SHP77 (cell line): ENCODE measurements at regions not wholly inside any gene's neighbourhood (a gene's known extent, or its start where the extent isn't known, plus 50 kb on each side); places are given as distances from the start of the nearest gene placed in this dataset.
"Not testable (repeated sequence)": the region's sequence is repeated elsewhere in the genome, so short reads cannot be mapped to it uniquely, and the experiment has no call there.

Experiments used
- DNase-seq, 2 experiments: peaks; one replicate each; lab custom pipeline; 2025; lab: John Stamatoyannopoulos, UW

DNA sequence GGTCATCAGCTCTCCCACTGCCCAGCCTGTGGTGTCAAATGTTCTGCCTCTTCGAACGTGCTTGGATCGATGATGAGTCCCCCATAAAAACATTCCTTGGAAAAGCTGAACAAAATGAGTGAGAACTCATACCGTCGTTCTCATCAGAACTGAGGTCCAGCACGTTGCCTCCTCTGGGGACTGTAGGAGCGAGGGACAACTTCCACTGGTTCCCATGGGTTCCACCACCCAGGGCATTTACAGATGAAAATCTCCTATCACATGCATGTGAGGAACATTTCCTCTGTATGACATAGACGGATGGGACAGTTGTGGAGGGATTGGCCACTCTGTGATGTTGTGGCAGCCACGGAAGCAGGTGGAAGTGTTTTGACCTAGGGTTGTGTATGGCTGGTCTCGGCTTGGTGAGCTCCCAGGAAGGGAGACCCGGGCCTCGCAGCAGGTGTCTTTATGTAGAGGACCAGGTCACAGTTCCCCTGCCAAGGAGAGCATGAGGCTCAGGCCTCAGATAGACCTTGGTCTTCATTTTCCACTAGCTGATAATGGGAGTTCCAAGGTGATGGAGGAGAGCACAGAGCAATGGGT lies 113.0 kb downstream of the SNRPN start:
- DNase-seq = no peak

DNA sequence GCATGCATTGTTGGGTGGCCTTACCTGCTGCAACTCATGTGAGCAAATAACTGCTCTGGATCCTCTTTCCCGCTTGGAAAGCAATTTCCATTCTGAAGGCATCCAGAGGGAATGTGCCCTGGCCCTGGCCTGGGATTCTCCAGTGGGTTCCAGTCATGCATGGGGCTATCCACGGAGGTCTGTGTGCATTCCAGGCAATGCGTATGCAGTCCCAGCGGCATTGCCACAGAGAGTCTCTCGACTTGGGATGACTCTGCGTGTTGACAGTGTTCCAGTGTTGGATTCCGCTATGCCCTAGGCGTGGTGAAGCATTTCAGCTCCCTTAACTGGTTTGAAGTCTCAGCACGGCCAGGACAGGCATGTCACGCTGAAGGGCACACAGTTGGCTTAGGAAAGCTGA lies 113.9 kb downstream of the SNRPN start:
- DNase-seq = no peak

DNA sequence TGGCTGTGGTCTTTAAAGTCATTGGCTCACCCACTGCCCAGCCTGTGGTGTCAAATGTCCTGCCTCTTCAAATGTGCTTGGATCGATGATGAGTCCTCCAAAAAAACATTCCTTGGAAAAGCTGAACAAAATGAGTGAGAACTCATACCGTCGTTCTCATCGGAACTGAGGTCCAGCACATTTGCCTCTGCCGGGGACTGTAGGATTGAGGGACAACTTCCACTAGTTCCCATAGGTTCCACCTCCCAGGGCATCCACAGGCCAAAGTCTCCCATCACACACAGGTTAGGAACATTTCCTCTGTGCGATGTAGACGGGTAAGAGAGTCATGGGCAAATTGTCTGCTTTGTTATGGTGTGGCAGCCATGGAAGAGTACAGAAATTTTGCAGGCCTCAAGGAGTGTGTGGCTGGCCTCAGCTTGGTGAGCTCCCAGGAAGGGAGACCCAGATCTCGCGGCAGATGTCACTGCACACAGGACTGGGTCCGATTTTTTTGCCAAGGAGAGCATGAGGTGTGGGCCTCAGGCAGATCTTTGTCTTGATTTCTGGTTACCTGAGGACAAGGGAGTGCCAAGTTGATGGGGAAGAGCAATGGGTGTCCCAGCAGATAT lies 115.7 kb downstream of the SNRPN start:
- no peak for DNase-seq

DNA sequence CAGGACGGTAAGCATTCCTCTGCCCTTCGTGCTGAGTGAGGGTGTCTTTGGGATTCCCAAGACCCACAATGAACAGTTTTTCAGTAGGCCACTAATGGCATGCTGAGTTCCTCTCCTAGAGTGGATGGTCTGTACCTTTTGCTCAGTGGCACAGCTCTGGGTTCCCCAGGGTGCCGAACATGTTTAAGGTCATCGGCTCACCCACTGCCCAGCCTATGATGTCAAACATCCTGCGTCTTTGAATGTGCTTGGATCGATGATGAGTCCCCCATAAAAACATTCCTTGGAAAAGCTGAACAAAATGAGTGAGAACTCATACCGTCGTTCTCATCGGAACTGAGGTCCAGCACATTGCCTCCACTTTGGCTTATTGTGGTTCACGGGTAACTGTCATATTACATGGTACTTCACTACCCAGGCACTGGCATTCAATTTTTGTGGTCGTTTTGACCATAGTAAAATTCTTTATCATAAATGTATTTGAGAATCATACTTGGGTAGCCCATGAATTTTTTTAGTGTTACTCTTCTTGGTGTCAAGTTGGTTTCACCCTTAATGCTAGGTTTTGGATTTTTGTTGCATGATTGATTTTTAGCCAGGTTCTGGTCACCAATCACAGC lies 118.2 kb downstream of the SNRPN start:
- no peak for DNase-seq

DNA sequence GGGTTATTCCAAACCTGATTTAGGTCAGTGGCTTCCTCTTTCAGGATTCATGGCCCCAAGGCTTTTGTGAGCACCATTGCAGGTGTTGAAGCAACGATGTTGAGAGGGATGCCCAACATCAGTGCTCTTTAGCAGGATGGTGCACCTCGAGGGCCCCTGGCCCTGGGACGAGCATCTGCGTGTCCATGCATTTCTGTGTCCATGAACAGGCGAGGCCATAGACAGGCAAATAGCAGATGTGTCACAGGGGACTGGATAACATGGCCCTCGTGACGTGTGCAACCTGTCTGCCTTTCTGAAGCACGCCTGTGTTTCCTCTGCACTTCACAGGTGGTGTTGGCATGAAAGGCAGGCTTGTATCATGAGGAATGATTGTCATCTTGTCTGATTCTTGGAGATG lies 132.3 kb downstream of the SNRPN start:
- no peak for DNase-seq

DNA sequence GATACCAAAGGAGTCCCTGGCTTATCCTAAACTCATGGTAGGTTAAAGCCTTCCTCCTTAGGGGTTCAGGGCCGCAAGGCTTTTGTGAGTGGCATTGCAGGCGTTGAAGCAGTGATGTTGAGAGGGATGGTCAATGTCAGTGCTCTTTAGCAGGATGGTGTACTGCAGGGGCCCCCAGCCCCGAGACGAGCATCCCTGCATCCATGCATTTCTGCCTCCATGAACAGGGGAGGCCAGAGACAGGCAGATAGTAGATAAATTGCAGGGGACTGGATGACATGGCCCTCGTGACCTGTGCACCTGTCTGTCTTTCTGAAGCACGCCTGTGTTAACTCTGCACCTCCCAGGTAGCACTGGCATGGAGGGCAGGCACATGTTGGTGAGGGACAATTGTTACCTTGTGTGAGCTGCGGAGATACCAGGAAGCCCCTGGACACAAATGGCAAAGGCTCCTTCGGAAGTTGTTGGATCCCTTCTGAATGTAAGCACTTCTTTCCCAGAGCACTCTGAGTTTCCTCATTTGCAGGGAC lies 133.5 kb downstream of the SNRPN start:
- DNase-seq = no peak

DNA sequence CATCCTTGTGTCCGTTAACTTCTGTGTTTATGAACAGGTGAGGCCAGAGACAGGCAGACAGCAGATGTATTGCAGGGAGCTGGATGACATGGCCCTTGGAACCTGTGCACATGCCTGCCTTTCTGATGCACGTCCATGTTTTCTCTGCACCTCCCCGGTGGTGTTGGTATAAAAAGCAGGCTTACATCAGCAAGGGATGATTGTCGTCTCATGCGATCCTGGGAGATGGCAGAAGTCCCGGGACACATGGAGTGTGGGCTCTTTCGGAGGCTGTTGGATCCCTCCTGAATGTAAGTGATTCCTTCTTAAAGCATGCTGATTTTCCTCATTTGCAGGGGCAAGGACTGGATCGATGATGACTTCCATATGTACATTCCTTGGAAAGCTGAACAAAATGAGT lies 134.8 kb downstream of the SNRPN start:
- DNase-seq = no peak

DNA sequence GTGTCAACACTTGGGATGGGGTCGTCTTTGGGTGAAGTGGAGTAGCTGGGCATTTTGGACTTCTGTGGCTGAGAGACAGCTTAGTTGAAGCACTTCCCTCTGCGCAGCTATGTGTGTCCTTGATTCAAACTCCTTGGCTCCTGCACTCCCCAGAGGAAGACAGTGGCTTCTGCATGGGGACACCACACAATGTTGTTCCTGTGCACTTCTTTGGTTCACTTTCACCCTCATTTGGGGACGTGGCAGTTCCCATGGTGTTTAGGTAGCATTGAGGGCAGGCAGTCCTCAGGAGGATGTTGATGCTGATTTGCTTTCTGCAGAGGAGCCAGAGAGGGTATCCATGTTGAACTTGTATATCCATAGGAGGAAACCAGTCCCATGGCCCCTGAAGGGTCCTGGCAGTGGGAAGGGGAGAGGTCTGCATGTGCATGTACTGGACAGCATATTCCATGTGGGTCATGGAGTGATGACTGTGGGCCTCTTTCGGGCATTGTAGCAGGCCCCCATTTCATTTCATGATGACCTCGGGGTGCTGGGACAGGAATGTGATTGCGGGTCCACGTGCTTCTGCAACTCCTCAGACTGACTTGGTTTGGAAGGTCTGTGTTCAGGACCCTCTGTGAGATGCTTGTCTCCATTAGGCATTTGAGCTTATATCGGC lies 135.4 kb downstream of the SNRPN start:
- DNase-seq = no peak

DNA sequence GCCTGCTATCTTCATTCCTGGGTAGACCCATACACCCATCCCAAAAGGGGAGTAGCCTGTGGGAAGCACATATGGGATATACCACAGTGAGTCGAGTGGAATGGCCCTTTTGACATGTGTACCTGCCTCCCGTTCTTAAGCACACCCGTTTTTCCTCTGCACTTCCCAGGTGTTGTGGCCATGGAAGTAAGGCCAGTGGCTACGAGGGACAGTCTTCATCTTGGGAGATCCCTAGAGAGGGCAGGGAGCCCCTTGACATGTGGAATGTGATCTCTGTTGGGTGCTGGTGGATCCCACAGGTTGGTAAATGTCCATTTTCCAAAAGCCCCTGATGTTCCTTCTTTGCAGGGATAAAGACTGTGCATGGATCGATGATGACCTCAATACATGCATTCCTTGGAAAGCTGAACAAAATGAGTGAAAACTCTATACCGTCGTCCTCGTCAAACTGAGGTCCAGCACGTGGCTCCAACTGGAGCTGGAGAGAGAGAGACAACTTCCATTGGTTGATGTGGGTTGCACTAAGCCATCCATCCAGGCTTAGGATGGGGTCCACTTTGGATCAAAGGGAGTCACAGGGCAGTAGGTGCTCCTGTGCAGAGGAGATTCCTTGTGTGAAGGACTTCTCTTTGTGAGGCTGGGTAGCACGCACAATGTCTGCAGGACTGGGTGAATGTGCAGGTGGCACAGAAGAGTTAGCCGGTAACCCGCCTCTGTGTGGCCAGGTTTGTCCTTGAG lies 136.8 kb downstream of the SNRPN start:
- no peak for DNase-seq

DNA sequence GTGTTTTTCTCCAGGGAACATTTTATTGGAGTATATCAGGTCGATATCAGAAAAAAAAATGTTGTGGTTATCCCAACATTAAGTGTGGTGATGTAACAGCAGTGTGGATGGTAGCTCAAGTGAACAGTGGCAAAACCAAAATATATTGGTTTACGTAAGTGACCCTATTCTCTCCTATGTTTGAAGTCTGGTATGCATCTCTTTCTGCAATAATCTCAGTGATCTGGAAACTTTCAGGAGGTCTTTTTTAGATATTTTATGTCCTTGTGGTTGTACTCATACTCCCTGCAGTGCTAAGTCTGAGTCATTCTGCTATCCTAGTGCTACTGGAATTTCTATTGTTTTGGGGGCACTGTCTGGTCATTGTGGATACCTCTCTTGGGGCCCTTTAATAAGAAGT lies 137.9 kb downstream of the SNRPN start:
- DNase-seq = no peak

DNA sequence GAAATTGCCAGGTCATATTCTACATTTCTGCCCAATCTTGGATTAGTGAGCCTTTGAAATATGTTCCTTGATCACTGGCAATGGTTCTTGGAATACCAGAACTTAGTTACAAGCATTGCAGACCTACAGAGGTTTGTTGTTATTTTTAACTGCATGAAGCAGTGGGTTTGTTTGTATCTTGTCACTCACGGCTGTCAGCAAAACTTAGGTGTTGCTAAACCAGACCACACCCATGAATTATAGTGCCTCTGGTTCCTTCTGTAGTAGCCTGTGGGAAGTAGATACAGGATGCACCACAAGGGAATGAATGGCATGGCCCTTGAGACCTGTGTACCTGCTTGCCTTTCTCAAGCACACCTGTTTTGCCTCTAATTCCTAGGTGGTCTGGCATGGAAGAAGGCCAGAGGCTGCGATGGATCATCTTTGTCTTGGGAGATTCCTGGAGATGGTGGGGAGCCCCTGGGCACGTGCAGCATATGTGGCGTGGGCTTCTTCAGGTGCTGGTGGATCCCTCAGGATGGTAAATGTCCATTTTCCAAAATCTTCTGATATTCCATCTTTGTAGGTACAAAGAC lies 138.8 kb downstream of the SNRPN start:
- DNase-seq = no peak

DNA sequence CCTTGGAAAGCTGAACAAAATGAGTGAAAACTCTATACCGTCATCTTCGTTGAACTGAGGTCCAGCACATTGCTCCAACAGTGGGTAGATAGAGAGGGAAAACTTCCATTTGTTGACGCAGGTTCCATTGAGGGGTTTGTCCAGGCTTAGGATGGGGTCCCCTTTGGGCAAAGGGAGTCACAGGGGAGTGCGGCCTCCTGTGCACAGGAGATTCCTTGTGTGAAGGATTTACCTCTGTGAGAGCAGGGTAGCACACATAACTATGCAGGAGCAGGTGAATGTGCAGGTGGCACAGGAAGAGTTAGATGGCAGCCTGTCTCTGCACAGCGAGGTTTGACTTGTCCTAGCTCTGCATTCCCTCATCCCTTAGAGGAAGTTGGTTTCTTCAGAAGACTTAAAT lies 139.3 kb downstream of the SNRPN start:
- DNase-seq = no peak

DNA sequence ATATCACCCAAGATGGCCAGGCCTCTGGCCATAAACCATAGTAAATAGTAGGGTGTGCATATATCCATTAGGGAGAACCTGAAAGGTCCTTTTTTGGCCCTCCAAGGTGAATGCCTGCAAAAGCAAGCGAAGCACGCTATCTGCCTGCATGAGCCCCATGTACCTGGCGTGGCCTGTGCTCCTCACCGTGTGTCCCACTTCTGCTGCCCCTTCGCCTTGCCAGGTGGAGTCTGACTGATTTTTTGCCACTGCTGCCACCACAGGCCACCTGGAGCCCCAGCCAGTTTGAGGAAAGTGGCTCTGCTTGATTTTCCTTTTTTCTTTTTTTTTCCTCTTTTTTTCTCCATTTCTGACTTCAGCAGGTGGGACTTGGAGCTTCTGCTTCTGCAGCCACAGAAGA lies 139.7 kb downstream of the SNRPN start:
- no peak for DNase-seq

DNA sequence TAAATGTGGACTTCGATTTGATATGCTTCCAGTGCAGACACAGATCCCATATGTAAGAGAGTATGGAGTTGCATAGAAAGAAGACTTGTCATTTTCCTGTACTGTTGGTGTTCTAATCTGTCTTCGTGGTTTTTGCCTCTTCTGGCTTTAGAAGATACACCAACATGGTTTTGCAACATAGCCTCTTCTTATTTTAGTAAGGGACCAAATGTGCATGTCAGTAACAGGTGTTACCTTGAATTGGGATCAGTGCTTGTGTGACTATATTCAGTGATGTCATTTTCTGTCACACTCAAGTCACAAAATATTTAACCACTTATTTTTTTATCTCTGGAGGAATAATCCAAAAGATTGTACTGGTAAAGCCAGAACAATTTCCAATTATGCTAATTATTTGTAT lies 140.4 kb downstream of the SNRPN start:
- DNase-seq = no peak

DNA sequence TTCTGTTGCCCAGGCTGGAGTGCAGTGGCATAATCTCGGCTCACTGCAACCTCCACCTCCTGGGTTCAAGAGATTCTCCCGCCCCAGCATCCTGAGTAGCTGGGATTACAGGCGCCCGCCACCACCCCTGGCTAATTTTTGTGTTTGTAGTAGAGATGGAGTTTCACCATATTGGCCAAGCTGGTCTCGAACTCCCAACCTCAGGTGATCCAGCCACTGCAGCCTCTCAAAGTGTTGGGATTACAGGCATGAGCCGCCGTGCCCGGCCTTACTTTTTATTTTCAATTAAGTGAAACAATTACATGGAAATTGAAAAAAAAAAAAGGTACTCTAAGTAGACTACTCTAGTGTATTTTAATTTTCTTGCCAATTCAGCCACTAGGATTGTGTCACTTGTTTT lies 145.2 kb downstream of the SNRPN start:
- DNase-seq = not testable (repeated sequence)

DNA sequence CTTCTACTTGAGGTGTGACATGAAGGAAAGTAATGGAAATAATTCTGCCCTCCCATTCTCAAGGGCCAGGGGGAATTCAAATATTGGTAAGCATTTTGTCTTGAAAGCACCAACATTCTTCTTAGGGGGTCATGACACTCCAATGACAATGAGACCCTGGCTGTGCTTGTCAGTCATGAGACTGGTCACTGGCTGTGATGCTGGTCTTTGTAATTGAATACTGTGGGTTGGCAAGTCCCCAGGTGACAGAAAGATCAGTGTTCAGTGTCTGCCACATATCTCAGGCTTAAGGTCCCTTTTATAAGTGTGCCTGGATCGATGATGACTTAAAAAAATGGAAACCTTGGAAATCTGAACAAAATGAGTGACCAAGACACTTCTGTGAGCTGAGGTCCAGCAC lies 151.4 kb downstream of the SNRPN start:
- DNase-seq = no peak

DNA sequence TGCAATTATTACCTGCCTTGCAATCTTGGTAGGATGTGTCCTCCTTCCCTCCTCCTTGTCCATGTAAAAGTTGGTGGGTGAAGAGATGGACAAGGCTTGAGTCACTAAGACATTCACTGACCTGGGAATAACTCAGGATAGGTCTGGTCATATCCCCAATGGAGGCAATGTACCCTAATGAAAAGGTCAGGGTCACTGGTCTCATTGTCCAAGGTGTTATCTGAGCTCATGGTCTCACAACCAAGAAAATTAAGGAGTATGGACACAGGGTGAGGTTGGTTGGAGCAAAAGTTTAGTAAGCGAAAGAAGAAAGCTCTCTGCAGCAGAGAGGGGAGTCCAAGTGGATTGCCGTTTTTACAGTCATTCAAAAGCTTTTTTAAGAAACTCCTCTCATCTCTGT lies 179.0 kb downstream of the SNRPN start:
- no peak for DNase-seq

DNA sequence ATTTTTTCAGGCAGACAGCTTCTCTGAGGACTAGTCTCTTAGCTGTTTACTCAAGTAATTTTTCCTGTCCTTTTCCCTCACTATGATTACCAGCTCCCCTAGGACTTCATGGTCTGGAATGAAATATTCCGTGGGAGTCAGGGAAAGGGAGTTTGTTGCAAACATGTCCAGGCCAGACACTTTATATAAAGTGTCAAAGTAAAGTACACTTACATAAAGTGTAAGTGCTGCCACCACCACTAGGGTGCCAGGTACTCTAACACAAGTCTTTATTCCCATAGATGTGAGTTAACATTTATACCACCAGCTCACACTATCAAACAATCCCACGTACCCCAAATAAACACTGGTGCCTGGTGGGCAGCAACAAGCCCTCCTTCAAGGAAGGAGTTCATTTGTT lies 179.8 kb downstream of the SNRPN start:
- DNase-seq = no peak

DNA sequence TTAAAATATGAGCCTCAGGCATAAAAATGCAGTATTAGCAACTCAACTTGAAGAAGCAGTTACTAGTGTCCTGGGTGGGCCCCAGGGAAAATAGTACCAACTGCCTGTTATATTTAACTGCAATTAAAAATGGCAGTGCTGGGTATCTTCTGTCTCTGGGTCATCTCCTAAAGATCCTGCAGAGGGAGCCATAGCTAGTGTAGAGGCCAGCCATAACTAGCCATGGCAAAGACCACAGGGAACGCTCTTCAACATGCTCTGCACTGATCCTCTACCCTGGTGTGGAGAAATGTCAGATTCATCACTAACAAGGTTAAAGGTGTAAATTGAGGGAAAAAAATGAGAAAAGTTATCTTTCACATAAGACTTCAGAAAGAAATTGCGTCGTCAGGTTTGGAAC lies 181.3 kb downstream of the SNRPN start:
- DNase-seq = peak in 1 of 2 experiments; percentile 11

DNA sequence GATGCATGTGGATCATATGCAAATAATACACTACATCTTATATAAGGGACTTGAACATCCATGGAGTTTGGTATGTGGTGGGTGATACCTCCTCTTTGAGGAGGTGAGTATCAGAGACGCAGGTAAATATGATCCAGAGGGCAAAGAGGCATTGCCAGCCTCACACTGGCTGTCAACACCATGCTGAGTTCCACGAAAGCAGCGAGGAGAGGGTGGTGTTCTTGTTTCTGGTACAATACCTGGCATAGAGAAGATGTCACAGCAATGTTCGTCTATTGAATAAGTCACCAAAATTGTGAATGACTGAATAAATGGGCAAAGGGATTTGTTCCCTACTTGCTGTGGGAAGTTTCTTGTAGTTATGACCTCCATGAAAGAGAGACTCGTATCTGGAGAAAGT lies 182.2 kb downstream of the SNRPN start:
- DNase-seq = no peak

DNA sequence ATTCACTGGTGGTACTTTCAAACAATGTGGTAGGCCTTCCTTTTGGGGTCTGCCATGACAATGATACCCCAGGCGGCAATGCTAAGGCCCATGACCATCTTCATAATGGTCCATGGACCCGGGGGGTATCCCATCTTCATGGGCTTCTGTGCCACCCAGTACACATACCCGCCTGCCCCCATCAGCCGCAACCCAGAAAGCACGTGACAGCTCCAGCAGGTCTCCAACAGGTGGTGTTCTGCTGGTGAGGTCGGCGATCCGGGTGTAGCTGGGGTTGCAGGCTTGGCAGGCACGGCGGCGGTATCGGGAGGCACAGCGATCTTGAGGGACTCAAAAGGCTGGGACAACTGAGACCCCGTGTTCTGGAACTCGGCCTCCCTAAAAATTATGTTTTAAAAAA lies 214.5 kb downstream of the SNRPN start:
- DNase-seq = no peak

DNA sequence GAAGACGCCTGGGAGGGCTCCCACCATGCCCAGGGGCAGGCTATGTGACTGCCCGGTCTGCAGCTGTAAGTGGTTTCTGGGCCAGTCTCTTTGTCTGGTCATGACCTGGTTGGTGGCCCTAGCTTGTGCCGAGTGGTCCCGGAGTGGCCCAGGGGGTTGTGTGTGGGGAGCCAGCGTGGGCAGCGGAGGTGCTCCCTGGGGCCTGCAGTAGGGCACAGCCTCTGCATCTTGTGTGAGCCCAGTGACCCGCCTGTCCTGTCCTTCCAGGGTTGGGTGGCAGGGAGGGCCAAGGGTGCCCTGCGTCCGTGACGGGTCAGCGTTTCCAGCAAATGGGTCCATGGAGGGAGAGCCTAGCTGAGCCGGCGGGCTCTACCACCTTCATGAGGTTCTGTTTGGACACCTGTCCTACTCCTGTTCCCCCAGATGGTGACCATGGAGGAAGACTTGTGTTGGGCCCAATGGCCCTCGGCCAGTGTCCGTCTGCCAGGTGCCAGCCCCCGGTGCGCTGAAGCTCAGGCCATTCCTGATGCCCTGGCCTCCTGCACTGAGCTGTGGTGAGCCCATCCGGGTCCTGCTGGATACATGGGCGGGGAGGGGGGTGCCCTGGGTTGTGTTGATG lies 215.4 kb downstream of the SNRPN start:
- no peak for DNase-seq
